ENCODE measurements at regions not wholly inside any gene's neighbourhood (a gene's known extent, or its start where the extent isn't known, plus 50 kb on each side); places are given as distances from the start of the nearest gene placed in this dataset.

DNA sequence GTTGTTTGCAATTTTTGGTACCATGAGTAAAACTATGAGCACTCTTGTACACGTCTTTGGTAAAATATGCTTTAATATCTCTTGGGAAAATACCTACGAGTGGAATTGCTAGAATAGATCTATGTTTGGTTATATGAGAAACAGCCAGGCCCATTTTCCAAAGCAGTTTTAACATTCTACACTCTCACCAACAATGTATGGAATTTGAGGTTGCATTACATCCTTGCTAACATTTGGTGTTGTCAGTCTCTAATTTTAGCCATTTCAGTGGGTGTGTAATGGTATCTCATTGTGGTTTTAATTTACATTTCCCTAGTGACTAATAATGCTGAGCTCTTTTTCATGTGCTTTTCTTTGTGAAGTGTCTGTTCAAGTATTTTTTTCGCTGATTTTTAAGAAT, 118.9 kb upstream of the TCF4 start:
- TF ChIP-seq, protein P1, sequence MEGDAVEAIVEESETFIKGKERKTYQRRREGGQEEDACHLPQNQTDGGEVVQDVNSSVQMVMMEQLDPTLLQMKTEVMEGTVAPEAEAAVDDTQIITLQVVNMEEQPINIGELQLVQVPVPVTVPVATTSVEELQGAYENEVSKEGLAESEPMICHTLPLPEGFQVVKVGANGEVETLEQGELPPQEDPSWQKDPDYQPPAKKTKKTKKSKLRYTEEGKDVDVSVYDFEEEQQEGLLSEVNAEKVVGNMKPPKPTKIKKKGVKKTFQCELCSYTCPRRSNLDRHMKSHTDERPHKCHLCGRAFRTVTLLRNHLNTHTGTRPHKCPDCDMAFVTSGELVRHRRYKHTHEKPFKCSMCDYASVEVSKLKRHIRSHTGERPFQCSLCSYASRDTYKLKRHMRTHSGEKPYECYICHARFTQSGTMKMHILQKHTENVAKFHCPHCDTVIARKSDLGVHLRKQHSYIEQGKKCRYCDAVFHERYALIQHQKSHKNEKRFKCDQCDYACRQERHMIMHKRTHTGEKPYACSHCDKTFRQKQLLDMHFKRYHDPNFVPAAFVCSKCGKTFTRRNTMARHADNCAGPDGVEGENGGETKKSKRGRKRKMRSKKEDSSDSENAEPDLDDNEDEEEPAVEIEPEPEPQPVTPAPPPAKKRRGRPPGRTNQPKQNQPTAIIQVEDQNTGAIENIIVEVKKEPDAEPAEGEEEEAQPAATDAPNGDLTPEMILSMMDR (IDR thresholded peaks at IDR 0.05), result no peak
- TF ChIP-seq EP300 (IDR thresholded peaks at IDR 0.05), result no peak
- no peak for TF ChIP-seq POLR2A (IDR thresholded peaks at IDR 0.05)

All from ovary (tissue), 3 donors.